ENCODE measurements at regions not wholly inside any gene's neighbourhood (a gene's known extent, or its start where the extent isn't known, plus 50 kb on each side); places are given as distances from the start of the nearest gene placed in this dataset.

DNA sequence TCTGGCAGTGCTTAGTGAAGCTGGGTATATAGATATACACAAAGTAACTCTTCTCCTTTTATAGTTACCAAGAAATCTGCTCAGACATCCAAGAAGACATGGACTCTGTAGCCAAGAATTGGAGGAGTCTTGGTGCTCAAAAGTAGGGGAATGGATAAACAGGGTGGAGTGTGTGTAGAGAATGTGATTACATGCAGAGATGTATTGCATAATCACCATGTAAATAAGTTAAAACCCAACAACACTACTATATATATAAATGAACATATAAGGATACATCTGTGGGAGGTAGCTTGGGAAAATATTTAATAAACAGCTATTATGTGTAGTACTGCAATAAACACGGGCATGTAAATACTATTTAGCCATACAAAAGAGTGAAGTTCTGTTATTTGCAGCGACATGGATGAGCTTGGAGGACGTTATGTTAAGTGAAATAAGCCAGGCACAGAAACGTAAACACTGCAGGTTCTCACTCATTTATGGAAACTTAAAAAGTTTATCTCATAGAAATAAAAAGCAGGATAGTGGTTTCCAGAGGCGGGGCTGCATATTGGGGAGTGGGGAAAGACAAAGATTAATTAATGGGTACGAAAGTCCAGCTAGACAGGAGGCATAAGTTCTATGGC, 207.5 kb downstream of the TENT4A start:
- no peak for DNase-seq
- POLR2A ChIA-PET = no interaction called here
- Mint-ChIP-seq H3K27ac (no peak overlapping the region), H3K4me3 (no peak overlapping the region), H3K9me3 (no peaks in the 10 kb centered on the region), H3K36me3 (ENCODE audit: low read depth) (no peaks in the 10 kb centered on the region), H3K4me1 (no peaks in the 10 kb centered on the region), H3K27me3 (no peaks in the 10 kb centered on the region)
- CTCF ChIA-PET = interaction anchor here (1.1 kb wide), 1 partner anchor 45 kb away, joined by 6 read pairs; no protein-coding TSS in a partner anchor

DNA sequence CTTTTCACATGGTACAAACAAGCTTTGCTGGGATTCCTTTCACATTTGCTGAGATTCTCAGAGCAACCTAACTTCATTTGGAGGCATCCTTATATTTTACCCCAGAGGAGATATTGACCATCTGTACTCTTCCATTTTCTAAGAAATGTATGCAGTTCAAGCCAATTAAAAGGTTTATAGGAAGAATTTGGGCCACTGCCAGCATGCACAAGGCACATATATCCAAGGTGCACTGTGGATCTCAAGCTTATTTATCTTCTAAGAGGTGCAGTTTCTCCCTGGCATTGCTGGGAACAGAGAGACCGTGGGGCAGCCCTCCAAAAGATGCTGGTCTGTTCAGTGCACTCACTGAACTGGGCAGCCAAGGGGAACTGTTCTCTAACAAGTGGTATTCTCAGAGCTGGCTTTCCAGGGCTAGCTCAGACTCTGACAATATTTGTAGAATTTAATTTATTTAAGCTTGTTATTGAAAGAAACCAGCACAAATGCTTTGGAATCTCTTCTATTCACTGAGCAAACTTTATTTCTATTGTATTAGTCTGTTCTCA, 213.3 kb downstream of the TENT4A start:
- no peaks in the 10 kb centered on the region for H3K4me1 Mint-ChIP-seq
- ChIA-PET POLR2A (no interaction called here), CTCF (no interaction called here)
- peaks cover 6% of the 10 kb centered on the region for H3K27me3 Mint-ChIP-seq
- DNase-seq = no peak
- no peaks in the 10 kb centered on the region for H3K9me3 Mint-ChIP-seq
- H3K36me3 Mint-ChIP-seq (ENCODE audit: low read depth) = no peaks in the 10 kb centered on the region
- H3K27ac Mint-ChIP-seq = no peak overlapping the region
- no peak overlapping the region for H3K4me3 Mint-ChIP-seq

DNA sequence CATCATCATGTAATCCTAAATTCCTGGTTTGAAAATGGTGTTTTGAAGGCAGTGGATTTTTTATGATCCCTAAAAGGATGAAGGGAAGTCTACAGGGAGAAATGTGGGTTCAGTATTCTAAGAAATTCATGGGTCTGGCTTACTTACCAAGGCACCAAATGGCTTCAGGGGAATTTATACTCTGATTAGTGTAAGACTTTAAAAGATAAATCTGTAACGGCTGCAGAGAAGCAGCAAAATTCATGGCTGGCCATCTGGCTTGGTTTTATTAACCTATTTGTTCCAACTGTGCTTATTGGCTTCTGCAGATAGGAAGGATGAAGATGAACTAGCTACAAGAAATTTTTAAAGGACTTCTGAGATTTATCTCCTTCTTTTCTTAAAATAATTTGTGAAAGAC, 222.8 kb downstream of the TENT4A start:
- DNase-seq = no peak
- Mint-ChIP-seq H3K4me1 (no peaks in the 10 kb centered on the region), H3K27me3 (peaks cover 2% of the 10 kb centered on the region), H3K9me3 (no peaks in the 10 kb centered on the region), H3K36me3 (ENCODE audit: low read depth) (no peaks in the 10 kb centered on the region), H3K4me3 (no peak overlapping the region), H3K27ac (no peak overlapping the region)
- POLR2A ChIA-PET = no interaction called here
- CTCF ChIA-PET = no interaction called here

DNA sequence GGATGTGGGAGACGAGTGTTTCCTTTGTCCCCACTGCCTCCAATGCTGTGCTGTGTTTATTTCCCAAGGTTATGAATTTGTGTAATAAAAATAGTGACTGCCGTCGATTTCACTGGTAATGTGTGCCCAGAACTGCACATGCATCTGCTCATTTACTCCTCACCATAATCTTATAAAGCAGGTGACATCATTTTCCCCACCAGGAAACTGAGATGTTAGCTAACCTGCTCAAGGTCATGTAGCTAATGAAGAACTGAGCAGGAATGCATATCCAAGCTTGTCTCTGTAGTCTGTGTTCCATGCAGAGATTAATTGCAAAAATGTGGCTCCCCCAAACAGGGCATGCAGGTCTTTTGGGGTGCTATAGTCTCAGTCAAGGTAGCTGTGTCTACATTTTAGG, 224.4 kb downstream of the TENT4A start:
- Mint-ChIP-seq H3K9me3 (no peaks in the 10 kb centered on the region), H3K4me1 (no peaks in the 10 kb centered on the region), H3K27ac (no peak overlapping the region), H3K4me3 (no peak overlapping the region), H3K27me3 (peaks cover 2% of the 10 kb centered on the region), H3K36me3 (ENCODE audit: low read depth) (no peaks in the 10 kb centered on the region)
- DNase-seq = no peak
- CTCF ChIA-PET = no interaction called here
- POLR2A ChIA-PET = no interaction called here

DNA sequence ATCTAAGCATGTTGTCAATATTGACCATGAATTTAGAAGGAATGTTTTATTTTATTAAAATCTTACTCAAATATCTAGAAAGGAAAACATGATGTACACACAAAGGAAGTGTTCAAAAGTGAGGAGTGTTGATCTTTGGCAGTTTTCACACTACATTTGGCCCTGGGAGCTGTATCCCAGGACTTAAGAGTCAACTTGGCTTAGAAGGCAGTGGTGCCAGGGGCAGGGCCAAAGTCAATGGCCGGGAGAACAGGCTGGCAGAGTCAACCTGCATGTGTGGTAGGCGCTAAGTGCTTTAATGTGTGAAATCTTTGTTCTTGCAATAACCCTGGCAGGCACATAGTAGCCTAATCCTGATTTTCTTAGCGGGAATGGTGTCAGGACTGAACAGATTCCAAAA, 228.4 kb downstream of the TENT4A start:
- no peak overlapping the region for H3K4me3 Mint-ChIP-seq
- no peaks in the 10 kb centered on the region for H3K9me3 Mint-ChIP-seq
- CTCF ChIA-PET = no interaction called here
- H3K36me3 Mint-ChIP-seq (ENCODE audit: low read depth) = no peaks in the 10 kb centered on the region
- no peak for DNase-seq
- no peak overlapping the region for H3K27ac Mint-ChIP-seq
- H3K4me1 Mint-ChIP-seq = no peaks in the 10 kb centered on the region
- H3K27me3 Mint-ChIP-seq = no peaks in the 10 kb centered on the region
- POLR2A ChIA-PET = no interaction called here

DNA sequence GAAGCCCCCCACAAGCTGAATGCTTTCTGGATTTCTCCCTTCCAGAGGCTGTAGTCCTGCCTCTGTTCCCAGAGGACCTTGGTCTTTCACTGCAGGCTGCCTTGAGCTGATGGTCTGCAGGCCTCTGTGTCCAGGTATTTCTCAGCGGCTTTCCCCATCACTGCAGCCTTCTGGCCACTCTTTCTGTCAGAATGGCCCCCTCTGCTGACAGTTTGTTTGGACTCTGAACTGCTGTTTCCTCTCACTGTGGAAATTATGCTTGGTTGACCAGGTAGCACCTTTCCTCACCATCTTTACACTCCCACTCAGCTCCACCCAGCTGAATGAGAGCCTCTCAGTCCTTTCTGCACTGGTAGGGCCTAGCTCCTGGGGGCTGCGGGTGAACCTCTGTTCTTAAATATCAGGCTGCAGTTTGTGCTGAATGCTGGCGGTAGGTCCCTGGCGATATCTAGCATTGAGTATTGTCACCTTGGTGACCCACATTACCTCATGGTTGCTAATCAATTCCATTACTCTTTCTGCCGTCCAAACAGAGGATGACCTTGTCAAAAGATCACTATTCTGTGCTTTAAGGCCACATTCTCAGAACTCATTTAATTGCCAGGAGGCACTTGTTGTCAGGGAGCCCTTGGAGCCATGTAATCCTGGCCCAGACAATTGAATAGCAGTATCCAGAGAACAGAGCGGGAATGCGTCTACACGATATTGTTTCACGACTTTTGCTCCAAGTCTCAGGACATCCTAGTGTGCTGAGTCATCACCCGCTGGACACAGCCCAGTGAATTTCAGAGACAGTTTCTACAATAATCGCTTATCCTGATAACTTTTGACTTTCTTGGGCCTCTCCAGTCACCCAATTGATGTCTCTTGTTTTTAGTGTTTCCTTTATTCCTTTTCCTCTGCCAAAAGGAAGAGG, 230.2 kb downstream of the TENT4A start:
- H3K27ac Mint-ChIP-seq = no peak overlapping the region
- no peaks in the 10 kb centered on the region for H3K4me1 Mint-ChIP-seq
- H3K9me3 Mint-ChIP-seq = no peaks in the 10 kb centered on the region
- no peak overlapping the region for H3K4me3 Mint-ChIP-seq
- H3K36me3 Mint-ChIP-seq (ENCODE audit: low read depth) = no peaks in the 10 kb centered on the region
- CTCF ChIA-PET = no interaction called here
- POLR2A ChIA-PET = no interaction called here
- no peak for DNase-seq
- H3K27me3 Mint-ChIP-seq = no peaks in the 10 kb centered on the region

DNA sequence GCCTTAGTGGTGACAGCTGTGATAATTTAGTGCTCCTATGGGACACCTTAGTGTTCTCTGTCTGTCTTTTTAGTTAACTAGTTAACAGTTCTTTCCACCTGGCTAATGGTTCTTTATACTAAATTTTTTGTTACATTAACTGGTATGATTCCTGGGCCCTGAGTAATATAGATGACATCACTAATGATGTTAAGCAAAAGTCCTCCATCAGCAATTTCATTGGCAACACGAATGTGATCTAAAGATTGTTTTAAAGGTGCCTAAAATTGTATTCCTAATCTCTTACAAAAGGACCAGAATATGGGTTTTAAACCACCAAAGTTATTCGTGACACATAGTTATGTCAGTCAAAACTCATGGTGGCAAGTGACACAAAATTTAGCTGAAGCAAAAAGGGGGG, 235.3 kb downstream of the TENT4A start:
- no peaks in the 10 kb centered on the region for H3K9me3 Mint-ChIP-seq
- no peak for DNase-seq
- H3K4me1 Mint-ChIP-seq = no peaks in the 10 kb centered on the region
- no peak overlapping the region for H3K27ac Mint-ChIP-seq
- ChIA-PET CTCF (interaction anchor here (0.5 kb wide), 1 partner anchor 1602 kb away, joined by 3 read pairs; no protein-coding TSS in a partner anchor), POLR2A (no interaction called here)
- no peaks in the 10 kb centered on the region for H3K27me3 Mint-ChIP-seq
- H3K4me3 Mint-ChIP-seq = no peak overlapping the region
- no peaks in the 10 kb centered on the region for H3K36me3 Mint-ChIP-seq (ENCODE audit: low read depth)

DNA sequence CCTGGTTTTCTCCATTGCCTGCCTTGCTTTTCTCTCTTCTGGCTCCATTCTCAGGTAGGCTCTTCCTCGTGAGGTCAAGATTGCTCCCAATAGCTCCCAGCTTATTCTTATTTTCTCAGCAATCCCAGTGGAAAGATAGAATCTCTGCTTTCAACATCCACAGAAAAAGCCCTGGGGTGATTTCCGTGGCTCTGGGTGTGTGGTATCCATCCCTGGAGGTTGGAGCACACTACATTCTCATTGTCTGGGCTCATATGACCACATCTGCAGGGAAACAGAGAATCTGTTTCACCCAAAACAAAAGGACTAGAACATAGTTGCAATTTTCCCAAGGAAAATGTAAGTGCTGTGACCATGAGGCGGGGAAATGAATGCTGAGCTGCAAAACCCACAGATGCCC, 236.0 kb downstream of the TENT4A start:
- no peak for DNase-seq
- H3K27me3 Mint-ChIP-seq = peaks cover 2% of the 10 kb centered on the region
- CTCF ChIA-PET = interaction anchor here (0.5 kb wide), 1 partner anchor 1603 kb away, joined by 3 read pairs; no protein-coding TSS in a partner anchor
- POLR2A ChIA-PET = no interaction called here
- H3K36me3 Mint-ChIP-seq (ENCODE audit: low read depth) = no peaks in the 10 kb centered on the region
- no peaks in the 10 kb centered on the region for H3K4me1 Mint-ChIP-seq
- H3K9me3 Mint-ChIP-seq = no peaks in the 10 kb centered on the region
- no peak overlapping the region for H3K4me3 Mint-ChIP-seq
- no peak overlapping the region for H3K27ac Mint-ChIP-seq

DNA sequence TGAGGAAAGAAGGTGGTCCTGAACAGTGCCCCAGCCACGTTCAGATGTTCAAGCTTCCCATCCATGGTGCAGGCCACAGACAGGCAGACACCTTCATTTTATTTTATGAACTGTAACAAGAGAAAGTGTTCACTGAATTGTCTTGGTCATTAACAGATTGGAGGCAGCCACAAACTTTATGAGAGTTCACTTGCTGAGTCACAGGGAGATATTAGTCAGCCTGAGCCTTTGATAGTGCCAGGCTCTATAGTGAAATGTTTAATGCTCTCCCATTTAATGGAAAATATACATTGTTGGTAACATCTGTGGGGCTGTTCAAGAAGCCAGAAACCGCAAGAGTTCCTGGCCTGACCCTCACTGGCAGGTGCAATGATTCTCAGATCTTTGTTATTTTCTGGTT, 237.0 kb downstream of the TENT4A start:
- H3K4me3 Mint-ChIP-seq = no peak overlapping the region
- H3K27me3 Mint-ChIP-seq = peaks cover 7% of the 10 kb centered on the region
- no peak for DNase-seq
- no peaks in the 10 kb centered on the region for H3K9me3 Mint-ChIP-seq
- no peaks in the 10 kb centered on the region for H3K4me1 Mint-ChIP-seq
- ChIA-PET POLR2A (no interaction called here), CTCF (no interaction called here)
- no peaks in the 10 kb centered on the region for H3K36me3 Mint-ChIP-seq (ENCODE audit: low read depth)
- no peak overlapping the region for H3K27ac Mint-ChIP-seq

DNA sequence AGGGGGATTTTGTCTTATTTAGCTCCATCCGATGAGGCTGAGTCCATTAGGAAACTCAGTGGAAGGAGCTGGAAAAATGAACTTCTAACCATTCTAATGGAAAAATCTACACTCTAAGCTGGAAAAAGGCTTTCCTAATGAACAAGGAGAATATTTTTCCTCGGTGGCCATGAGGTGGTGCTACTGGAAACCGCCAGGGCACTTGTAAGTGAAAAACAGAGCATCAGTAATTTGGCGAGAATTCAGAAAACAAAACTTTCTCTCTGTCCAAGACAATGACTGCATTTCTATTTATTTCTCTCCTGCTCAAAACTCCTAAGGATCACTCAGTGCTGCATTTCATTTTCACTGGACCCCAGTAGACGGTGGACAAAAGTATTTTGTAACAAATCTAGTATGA, 237.6 kb downstream of the TENT4A start:
- no peak for DNase-seq
- no peak overlapping the region for H3K4me3 Mint-ChIP-seq
- POLR2A ChIA-PET = no interaction called here
- H3K27me3 Mint-ChIP-seq = peaks cover 10% of the 10 kb centered on the region
- CTCF ChIA-PET = no interaction called here
- no peaks in the 10 kb centered on the region for H3K4me1 Mint-ChIP-seq
- no peaks in the 10 kb centered on the region for H3K9me3 Mint-ChIP-seq
- H3K36me3 Mint-ChIP-seq (ENCODE audit: low read depth) = no peaks in the 10 kb centered on the region
- no peak overlapping the region for H3K27ac Mint-ChIP-seq

DNA sequence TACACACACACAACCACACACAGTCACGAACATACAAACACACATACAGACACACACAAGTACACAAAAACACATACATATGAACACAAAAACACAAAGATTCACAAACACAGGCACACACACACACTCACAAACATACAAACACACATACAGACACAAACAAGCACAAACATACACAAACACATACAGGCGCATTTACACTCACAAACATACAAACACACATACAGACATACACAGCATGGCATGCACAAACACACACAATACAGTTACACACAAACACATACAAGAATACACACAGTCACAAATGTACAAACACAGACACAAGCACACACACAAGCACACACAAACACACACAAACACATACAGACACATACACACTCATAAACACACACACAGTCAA, 247.9 kb downstream of the TENT4A start:
- H3K27ac Mint-ChIP-seq = no peak overlapping the region
- peaks cover 4% of the 10 kb centered on the region for H3K27me3 Mint-ChIP-seq
- no peaks in the 10 kb centered on the region for H3K4me1 Mint-ChIP-seq

DNA sequence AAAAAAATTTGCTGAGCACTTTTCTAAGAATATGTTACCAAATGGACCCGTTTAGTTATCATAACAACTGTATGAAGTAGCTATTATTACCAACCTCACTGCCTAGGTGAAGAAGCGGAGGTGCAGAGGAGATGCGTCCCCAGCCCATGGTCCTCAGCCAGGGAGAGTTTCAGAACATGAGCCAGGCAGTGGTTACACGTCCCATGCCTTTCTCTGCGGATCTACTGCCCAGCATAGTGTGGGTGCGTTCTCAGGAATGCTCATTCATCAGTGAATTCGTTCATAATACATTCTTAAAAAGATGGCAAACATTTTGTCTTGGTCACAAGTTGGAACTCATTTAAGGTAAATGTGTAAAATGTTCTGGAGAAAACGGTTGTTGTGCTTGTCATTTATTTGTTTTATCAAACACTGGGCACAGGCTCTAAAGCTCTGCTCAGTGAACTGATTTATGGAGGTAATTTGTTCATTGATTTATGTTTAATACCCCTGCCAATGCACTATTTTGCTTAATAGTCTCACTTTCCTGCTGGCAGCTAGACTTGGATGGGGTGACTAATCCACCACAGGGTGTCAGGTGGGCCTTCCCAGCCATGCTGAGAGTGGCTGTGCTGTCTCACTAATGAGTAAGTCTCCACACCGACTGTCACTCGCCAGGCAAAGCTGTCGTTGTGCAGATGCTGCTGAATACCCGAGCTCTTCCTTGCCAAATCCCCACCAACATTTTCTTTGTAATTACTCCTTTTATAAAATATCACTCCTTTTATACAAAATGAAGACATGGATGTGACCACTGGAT, 248.8 kb downstream of the TENT4A start:
- ChIA-PET POLR2A (no interaction called here), CTCF (no interaction called here)
- peaks cover 2% of the 10 kb centered on the region for H3K27me3 Mint-ChIP-seq
- H3K36me3 Mint-ChIP-seq (ENCODE audit: low read depth) = no peaks in the 10 kb centered on the region
- no peak for DNase-seq
- H3K9me3 Mint-ChIP-seq = peaks cover 5% of the 10 kb centered on the region
- no peak overlapping the region for H3K27ac Mint-ChIP-seq
- no peaks in the 10 kb centered on the region for H3K4me1 Mint-ChIP-seq
- H3K4me3 Mint-ChIP-seq = no peak overlapping the region

More for the DNA sequence above, 247.9 kb downstream of the TENT4A start:
- Mint-ChIP-seq H3K9me3 (peaks cover 5% of the 10 kb centered on the region), H3K4me3 (no peak overlapping the region), H3K36me3 (ENCODE audit: low read depth) (no peaks in the 10 kb centered on the region)
- POLR2A ChIA-PET = no interaction called here
- CTCF ChIA-PET = no interaction called here
- DNase-seq = no peak

DNA sequence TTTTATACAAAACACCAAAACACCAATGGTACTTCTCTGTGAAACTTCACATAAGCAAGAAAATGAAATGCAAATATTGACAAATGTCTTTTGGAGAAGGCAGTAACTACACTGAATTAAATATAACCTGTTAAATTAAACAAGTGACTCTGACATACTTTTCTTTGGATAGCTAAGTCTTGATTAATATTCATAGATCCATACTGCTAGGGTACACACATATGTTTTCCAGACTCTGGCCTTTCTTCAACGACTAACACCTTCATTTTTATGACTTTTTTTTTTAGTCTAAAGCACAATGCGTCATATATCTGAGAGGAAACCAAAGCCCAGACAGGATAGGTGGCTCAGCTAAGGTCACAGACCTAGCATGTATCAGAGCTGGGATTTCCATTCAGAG, 263.7 kb downstream of the TENT4A start:
- no peaks in the 10 kb centered on the region for H3K9me3 Mint-ChIP-seq
- CTCF ChIA-PET = no interaction called here
- no peak overlapping the region for H3K4me3 Mint-ChIP-seq
- H3K27ac Mint-ChIP-seq = no peak overlapping the region
- no peaks in the 10 kb centered on the region for H3K4me1 Mint-ChIP-seq
- H3K27me3 Mint-ChIP-seq = no peaks in the 10 kb centered on the region
- H3K36me3 Mint-ChIP-seq (ENCODE audit: low read depth) = no peaks in the 10 kb centered on the region
- DNase-seq = no peak
- POLR2A ChIA-PET = no interaction called here

Measured in activated CD4-positive, alpha-beta T cell treated with anti-CD3 and anti-CD28 coated beads, Interleukin-2, amount 10 ng/mL, durations not matched to agents 7 days and 5 days (primary cell).